Muscle layer of duodenum (tissue), 2 donors: ENCODE measurements at regions not wholly inside any gene's neighbourhood (a gene's known extent, or its start where the extent isn't known, plus 50 kb on each side); places are given as distances from the start of the nearest gene placed in this dataset.

Experiments used
- H3K27ac ChIP-seq: one replicate; pipeline ENCODE4 v1.7.0; 2013; ENCODE audit warnings: mild to moderate bottlenecking, low read length
- H3K27me3 ChIP-seq: one replicate; pipeline ENCODE4 v1.7.0; 2013; ENCODE audit warnings: low read depth, mild to moderate bottlenecking, control low read depth, low read length
- H3K36me3 ChIP-seq, 2 donors: one replicate each; pipeline ENCODE4 v1.7.0; 2013; ENCODE audit warnings: low read length in 2 of 2, control low read depth in 1 of 2, mild to moderate bottlenecking in 1 of 2; ENCODE audit not compliant: insufficient read depth in 2 of 2, control insufficient read depth in 1 of 2
- H3K4me1 ChIP-seq, 2 donors: one replicate each; pipeline ENCODE4 v1.7.0; 2013; ENCODE audit warnings: low read length in 2 of 2, mild to moderate bottlenecking in 2 of 2, control low read depth in 1 of 2, moderate library complexity in 1 of 2; ENCODE audit not compliant: insufficient read depth in 2 of 2, control insufficient read depth in 1 of 2
- H3K4me3 ChIP-seq, 2 donors: one replicate each; pipeline ENCODE4 v1.7.0; 2013; ENCODE audit warnings: low read length in 2 of 2, low read depth in 1 of 2, mild to moderate bottlenecking in 1 of 2
- H3K9me3 ChIP-seq, 2 donors: one replicate each; pipeline ENCODE4 v1.7.0; 2013; ENCODE audit warnings: low read length in 2 of 2, control low read depth in 1 of 2, mild to moderate bottlenecking in 1 of 2; ENCODE audit not compliant: control insufficient read depth in 1 of 2
- donor health status: healthy.

DNA sequence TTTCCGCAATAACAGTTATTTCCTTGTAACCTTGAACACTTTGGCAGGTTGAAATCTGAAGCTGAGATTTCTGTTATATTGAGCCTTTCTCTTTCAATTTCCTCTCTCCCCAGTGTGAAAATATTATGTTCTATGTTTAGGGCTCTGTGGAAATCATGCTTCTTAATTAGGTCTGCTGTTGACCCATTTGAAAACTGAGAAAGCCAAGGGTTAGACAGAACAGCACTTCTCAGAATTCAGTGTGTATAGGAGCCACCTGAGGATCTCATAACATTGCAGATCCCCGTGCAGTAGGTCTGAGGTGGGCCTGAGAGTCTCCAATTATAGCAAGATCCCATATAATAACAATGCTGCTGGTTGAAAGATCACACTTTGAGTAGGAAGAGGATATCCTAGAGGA, 230.2 kb upstream of the NT5C1B start:
- no peak overlapping the region for H3K27ac ChIP-seq
- H3K4me3 ChIP-seq, result no peak overlapping the region
- no peaks in the 10 kb centered on the region for H3K4me1 ChIP-seq
- no peaks in the 10 kb centered on the region for H3K27me3 ChIP-seq
- no peaks in the 10 kb centered on the region for H3K36me3 ChIP-seq
- H3K9me3 ChIP-seq, result no peaks in the 10 kb centered on the region

DNA sequence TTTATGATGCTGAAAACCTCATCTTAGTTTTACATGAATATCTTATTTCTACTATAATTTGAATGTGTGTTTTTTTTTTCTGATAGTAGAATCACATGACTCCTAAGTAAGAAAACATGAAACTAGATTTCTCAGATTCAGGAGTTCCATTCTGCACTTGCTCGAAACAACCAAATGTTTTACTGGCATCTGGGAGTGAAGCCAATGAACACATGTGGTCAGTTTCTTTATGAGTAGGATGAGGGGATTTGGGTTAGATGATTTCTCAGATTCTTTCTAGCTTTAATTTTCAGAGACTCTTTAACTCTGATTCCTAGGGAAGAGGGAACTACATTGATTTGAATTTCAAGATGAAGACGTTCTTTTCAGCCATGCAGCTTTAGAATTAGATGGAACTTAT, 225.0 kb upstream of the NT5C1B start:
- no peaks in the 10 kb centered on the region for H3K27me3 ChIP-seq
- H3K4me3 ChIP-seq, result no peak overlapping the region

DNA sequence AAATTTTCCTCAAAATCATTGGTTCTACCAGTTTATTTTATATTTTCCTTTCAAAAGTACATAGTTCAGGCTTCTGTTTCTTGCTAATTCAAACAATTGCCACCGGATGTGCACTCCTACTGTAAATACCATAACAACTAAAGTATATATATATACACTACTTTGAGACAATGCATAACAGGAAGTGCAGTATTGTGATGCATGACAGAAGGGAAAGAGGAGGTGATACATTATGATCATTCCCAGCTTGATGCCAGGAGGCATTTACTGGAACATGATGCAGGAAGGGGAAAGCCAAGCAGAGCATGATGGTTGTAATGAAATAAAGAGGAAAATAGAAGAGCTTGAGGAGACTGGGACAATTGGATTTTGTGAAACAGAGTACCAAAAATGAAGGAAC, 215.2 kb upstream of the NT5C1B start:
- no peaks in the 10 kb centered on the region for H3K36me3 ChIP-seq
- H3K4me1 ChIP-seq, result no peaks in the 10 kb centered on the region
- H3K9me3 ChIP-seq, result no peaks in the 10 kb centered on the region
- no peaks in the 10 kb centered on the region for H3K27me3 ChIP-seq
- no peak overlapping the region for H3K4me3 ChIP-seq
- H3K27ac ChIP-seq, result no peak overlapping the region

More for the DNA sequence above, 225.0 kb upstream of the NT5C1B start:
- H3K9me3 ChIP-seq, result no peaks in the 10 kb centered on the region
- H3K36me3 ChIP-seq, result no peaks in the 10 kb centered on the region
- H3K4me1 ChIP-seq, result no peaks in the 10 kb centered on the region
- no peak overlapping the region for H3K27ac ChIP-seq

DNA sequence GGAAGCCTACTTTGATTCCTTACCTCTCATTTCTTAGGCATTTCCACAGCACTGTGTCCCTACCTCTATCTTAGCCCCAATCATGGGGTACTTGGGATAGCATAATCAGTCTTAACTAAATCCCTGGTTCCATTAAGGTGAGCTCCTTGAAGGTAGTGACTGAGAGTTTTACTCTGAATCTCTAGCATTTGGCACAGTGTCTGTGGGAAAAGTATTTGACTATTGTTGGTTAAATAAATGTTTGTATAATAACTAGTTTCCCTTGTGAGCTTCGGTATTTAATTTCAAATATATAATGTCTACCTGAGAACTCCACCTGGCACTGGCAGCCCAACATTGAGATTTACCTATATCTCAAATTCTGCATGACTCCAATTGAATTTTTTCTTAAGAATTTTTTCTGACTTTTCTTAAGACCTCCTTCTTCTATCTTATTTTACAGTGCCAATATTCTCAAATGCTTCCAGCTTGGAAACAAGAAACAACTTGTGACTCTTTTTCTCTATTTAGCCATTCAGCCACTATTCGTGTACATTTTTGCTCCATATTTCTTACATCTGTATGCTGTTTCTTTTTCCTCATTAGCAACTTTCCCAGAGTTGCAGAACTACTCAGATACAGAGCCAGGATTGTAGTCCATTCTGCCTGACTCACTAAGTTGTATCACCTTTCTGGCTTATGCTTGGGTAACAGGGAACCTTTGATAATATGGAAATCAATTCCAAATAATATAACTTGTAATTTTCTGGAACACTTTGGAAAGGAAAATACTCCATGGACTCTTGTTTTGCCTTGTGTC, 214.0 kb upstream of the NT5C1B start:
- Histone ChIP-seq H3K4me1 (no peaks in the 10 kb centered on the region), H3K36me3 (no peaks in the 10 kb centered on the region), H3K27ac (no peak overlapping the region), H3K27me3 (no peaks in the 10 kb centered on the region), H3K9me3 (no peaks in the 10 kb centered on the region), H3K4me3 (no peak overlapping the region)

DNA sequence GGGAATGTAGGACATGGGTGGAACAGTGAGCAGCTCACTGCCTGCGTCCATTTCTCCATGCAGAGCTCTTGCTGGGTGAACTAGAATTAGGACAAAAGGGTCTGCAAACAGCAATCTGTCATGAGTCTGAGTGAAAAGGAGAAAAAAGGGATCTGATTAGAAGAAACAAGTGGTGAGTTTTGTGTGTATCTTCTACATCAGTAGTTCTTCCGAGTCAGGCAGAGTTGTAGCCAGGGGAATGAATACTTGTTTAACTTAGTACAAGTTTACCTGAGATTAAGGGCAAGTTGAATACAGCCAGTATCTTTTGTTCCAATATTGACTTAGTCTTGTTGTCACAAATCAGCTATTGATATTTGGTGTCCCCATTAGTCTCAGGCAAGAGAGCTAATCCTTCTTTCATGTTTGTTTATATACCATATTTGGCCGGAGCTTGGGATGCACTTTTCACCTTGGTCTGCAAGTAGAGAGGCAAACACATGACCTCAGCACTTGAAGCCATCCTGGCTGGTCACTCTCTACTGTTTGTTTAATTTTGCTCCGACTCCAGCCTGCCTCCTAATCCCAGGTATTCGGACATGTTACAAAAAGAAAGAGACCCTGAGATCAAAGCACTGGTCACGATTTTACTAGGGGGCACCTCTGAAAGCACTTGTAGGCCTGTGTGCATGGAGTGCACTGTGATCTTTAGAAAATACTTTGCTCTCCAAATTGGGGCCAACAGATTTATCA, 211.0 kb upstream of the NT5C1B start:
- no peak overlapping the region for H3K4me3 ChIP-seq
- no peaks in the 10 kb centered on the region for H3K9me3 ChIP-seq
- H3K27me3 ChIP-seq, result no peaks in the 10 kb centered on the region

DNA sequence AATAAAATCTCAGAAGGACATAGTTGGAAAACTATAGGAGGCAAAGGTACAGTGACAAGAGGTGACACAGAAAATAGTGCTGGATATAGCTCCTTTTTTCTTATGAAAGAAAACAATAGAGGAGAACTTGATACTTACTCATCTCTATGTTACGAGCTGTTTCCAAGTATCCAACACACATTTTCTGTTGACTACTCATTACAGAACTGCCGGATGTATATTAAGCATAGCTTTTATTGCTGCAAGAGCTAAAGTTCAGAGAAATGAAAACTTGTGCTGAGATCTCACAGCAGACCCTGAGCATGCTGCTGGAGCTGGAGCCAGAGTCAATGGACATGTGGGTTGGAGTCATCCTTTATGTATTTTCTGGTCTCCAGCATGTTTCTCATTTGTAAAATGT, 210.0 kb upstream of the NT5C1B start:
- Histone ChIP-seq H3K27ac (no peak overlapping the region), H3K4me3 (no peak overlapping the region), H3K9me3 (no peaks in the 10 kb centered on the region), H3K27me3 (no peaks in the 10 kb centered on the region), H3K4me1 (no peaks in the 10 kb centered on the region), H3K36me3 (no peaks in the 10 kb centered on the region)

More for the DNA sequence above, 211.0 kb upstream of the NT5C1B start:
- H3K27ac ChIP-seq, result no peak overlapping the region
- H3K4me1 ChIP-seq, result no peaks in the 10 kb centered on the region
- no peaks in the 10 kb centered on the region for H3K36me3 ChIP-seq

DNA sequence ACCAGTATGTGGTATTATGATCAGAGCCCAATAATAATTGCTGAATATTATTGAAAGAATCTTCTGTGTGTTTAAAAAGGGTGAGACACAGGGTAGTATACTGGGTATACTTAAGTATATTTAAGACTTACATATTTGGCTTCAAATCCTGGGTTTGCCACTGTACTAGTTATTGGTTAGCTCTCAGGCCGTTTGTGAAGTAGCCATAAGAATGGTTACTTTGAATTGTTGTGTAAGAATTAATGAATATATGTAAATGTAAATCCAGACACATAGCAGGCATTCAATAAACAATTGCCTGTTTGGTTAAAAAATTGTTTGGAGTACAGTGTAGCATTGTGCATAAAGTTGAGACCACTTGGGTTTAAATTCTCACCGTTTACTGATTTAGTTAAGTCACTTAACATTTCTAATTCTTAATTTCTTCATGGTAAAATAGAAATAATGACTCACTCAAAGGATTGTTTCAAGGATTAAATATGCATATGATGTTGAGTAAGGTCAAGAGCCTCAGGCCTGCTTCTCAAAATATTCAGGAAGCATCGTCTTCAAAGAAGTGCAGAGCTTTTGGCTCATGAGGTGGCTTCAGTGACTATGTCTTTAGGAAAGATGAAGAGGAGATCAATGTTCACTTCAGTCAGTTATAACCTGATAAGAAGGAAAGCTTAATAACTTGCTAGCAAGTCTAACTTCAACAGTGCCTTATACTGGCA, 207.9 kb upstream of the NT5C1B start:
- Histone ChIP-seq H3K27me3 (no peaks in the 10 kb centered on the region), H3K36me3 (no peaks in the 10 kb centered on the region), H3K27ac (no peak overlapping the region), H3K4me3 (no peak overlapping the region), H3K9me3 (no peaks in the 10 kb centered on the region), H3K4me1 (peaks cover 0 to 14% of the 10 kb centered on the region in 2 donors)

DNA sequence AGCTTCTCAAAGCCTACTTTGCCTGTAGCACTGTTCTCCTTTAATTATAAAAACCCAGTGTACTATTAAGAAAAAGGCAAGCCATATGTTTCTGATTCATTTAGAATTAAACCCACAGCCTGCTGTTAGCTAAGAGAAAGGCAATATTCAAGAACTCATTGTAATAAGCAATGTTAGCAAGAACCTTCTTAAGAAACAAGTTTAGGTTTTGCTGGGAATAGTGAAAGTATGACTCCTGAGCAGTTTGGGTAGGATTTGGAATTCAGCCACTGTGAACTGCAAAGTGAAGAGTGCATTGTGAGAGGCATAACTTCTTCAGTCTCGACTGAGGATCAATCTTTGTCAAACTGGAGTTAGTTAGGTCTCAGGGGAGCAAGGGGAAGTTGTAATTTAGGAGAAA, 206.5 kb upstream of the NT5C1B start:
- Histone ChIP-seq H3K27ac (no peak overlapping the region), H3K9me3 (no peaks in the 10 kb centered on the region), H3K4me3 (no peak overlapping the region), H3K36me3 (no peaks in the 10 kb centered on the region), H3K4me1 (peaks cover 0 to 22% of the 10 kb centered on the region in 2 donors), H3K27me3 (no peaks in the 10 kb centered on the region)

DNA sequence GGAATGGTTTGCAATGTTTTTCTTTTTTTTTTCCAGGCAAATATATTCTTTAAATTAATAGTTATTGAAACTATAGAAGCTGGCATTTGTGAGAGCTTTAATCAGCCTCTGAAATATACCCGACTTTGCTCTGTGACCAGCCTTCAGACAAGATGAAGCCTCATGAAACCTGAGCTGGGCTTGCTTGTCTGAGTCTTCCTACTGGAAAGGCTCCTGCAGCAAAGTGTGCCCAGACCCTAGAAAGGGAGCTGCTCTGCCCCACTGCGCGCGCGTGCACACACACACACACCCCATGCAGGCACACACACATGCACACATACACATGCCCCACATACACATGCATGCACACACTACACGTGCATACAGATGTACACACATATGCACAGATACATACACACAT, 203.3 kb upstream of the NT5C1B start:
- H3K36me3 ChIP-seq, result no peaks in the 10 kb centered on the region
- H3K4me1 ChIP-seq, result peaks cover 0 to 26% of the 10 kb centered on the region in 2 donors
- H3K4me3 ChIP-seq, result no peak overlapping the region
- H3K27me3 ChIP-seq, result no peaks in the 10 kb centered on the region
- no peak overlapping the region for H3K27ac ChIP-seq
- H3K9me3 ChIP-seq, result no peaks in the 10 kb centered on the region

DNA sequence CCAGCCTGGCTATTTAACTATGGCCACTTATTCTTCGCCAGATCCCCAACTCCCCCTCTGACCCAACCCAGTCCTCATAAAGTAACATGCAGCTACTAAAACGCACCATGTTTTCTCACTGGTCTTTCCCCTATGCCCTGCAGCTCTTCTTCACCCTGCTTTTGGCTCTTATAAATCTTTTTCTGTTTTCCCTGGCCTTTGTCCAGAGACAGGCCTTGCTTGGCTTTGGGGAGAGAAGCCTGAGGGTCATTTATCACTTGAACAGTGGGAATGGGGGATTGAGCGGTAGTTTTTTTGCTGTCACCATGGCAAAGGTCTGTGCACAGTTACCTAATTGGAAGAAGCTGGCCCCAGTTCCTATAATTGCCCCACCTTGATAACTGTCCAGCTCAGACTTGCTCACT, 202.9 kb upstream of the NT5C1B start:
- Histone ChIP-seq H3K4me3 (no peak overlapping the region), H3K36me3 (no peaks in the 10 kb centered on the region), H3K27me3 (no peaks in the 10 kb centered on the region), H3K4me1 (peaks cover 0 to 26% of the 10 kb centered on the region in 2 donors), H3K27ac (no peak overlapping the region), H3K9me3 (no peaks in the 10 kb centered on the region)

DNA sequence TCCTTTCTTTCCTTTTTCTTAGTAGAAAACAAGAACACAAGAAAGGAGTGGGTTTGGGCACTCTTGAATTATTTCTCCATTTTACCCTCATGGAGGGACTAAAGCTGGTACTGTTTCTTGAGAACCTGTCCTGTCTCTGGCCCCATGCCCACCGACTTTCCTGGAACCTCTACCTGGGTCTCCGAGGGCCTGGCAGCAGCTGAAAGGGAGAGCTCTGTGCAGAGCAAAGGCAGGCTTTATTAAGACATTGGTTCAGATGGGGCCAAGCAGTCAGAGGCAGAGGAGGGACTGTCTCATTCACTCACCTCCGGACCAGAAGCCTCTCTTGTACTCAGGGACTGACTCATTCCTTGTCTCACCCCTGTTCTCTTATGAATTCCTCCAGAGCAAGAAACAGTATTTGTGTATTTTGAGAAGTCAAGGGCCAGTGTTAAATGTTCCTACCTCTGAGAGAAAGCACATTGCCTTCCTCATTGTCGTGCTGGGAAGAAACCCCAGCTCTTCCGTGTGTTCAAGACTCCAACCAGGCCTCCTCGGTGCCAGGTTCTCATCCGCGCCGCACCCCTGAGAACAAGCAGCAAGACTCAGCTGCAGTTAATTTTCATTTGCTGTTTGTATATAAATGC, 201.9 kb upstream of the NT5C1B start:
- Histone ChIP-seq H3K4me1 (peaks cover 0 to 26% of the 10 kb centered on the region in 2 donors), H3K36me3 (no peaks in the 10 kb centered on the region), H3K27ac (peak overlapping the region; percentile 2), H3K27me3 (no peaks in the 10 kb centered on the region), H3K4me3 (no peak overlapping the region), H3K9me3 (no peaks in the 10 kb centered on the region)
